GM23338 (cell line): ENCODE measurements at regions not wholly inside any gene's neighbourhood (a gene's known extent, or its start where the extent isn't known, plus 50 kb on each side); places are given as distances from the start of the nearest gene placed in this dataset.

Experiments used
- ATAC-seq: fragments of 200-7000 bp; cut with Tn5 transposase; 3 replicates; pipeline ENCODE4 v1.9.1; 2020
- DNase-seq: peaks from one replicate; pipeline ENCODE4 v3.0.0-alpha.2; 2015; ENCODE audit warnings: low spot score
- H2AFZ ChIP-seq: fragments of 200-600 bp; sonication (generic); 2 replicates; pipeline ENCODE4 v1.8.0; 2016; ENCODE audit warnings: antibody characterized with exemption, mild to moderate bottlenecking, moderate library complexity
- H3F3A ChIP-seq: fragments of 200-600 bp; sonication (generic); replicated peaks from 2 replicates; pipeline ENCODE4 v1.8.0; 2017; ENCODE audit warnings: antibody characterized with exemption, mixed run types, low read depth
- H3K27ac ChIP-seq: fragments of 200-600 bp; sonication (generic); 2 replicates; pipeline ENCODE4 v1.6.1; 2016; ENCODE audit warnings: low read depth
- H3K27me3 ChIP-seq: fragments of 200-600 bp; sonication (generic); 2 replicates; pipeline ENCODE4 v1.8.0; 2016; ENCODE audit warnings: mild to moderate bottlenecking, mixed run types, moderate library complexity; ENCODE audit not compliant: insufficient read depth
- H3K36me3 ChIP-seq: fragments of 200-600 bp; sonication (generic); 2 replicates; pipeline ENCODE4 v1.8.0; 2016; ENCODE audit warnings: mild to moderate bottlenecking; ENCODE audit not compliant: insufficient read depth
- H3K4me1 ChIP-seq: fragments of 200-600 bp; sonication (generic); 2 replicates; pipeline ENCODE4 v1.8.0; 2016; ENCODE audit warnings: mild to moderate bottlenecking, moderate library complexity; ENCODE audit not compliant: insufficient read depth
- H3K4me2 ChIP-seq: fragments of 200-600 bp; sonication (generic); 2 replicates; pipeline ENCODE4 v1.7.1; 2017; ENCODE audit warnings: mixed run types
- H3K4me3 ChIP-seq: fragments of 200-600 bp; sonication (generic); 2 replicates; pipeline ENCODE4 v1.6.1; 2016; ENCODE audit warnings: mixed run types
- H3K79me2 ChIP-seq: fragments of 200-600 bp; sonication (generic); replicated peaks from 2 replicates; pipeline ENCODE4 v1.8.0; 2017; ENCODE audit warnings: mild to moderate bottlenecking; ENCODE audit not compliant: insufficient read depth
- H3K9me2 ChIP-seq: fragments of 200-600 bp; sonication (generic); 2 replicates; pipeline ENCODE4 v1.8.0; 2017; ENCODE audit not compliant: insufficient read depth
- H4K20me1 ChIP-seq: fragments of 200-600 bp; sonication (generic); replicated peaks from 2 replicates; pipeline ENCODE4 v1.8.0; 2017; ENCODE audit warnings: mild to moderate bottlenecking; ENCODE audit not compliant: insufficient read depth
- H3K27ac Mint-ChIP-seq: 2 replicates; pipeline ENCODE4 v1.8.0; 2020; ENCODE audit warnings: inconsistent platforms, mild to moderate bottlenecking, moderate library complexity, mixed read lengths
- H3K27me3 Mint-ChIP-seq: 3 replicates; pipeline ENCODE4 v1.8.0; 2022; ENCODE audit warnings: low read depth, mild to moderate bottlenecking, moderate library complexity, mixed read lengths, inconsistent platforms; ENCODE audit not compliant: insufficient read depth, poor library complexity
- H3K36me3 Mint-ChIP-seq: 3 replicates; pipeline ENCODE4 v1.8.0; 2021; ENCODE audit warnings: low read depth, mild to moderate bottlenecking, inconsistent platforms, moderate library complexity, mixed read lengths
- H3K4me1 Mint-ChIP-seq: 3 replicates; pipeline ENCODE4 v1.8.0; 2020; ENCODE audit warnings: mild to moderate bottlenecking, inconsistent platforms, mixed read lengths
- H3K4me3 Mint-ChIP-seq: 3 replicates; pipeline ENCODE4 v1.8.0; 2021; ENCODE audit warnings: moderate library complexity, mild to moderate bottlenecking, inconsistent platforms, mixed read lengths
- H3K9me3 Mint-ChIP-seq: 3 replicates; pipeline ENCODE4 v1.8.0; 2020; ENCODE audit warnings: moderate library complexity, mild to moderate bottlenecking, inconsistent platforms, mixed read lengths
- CTCF ChIP-seq, 2 experiments: fragments of 200-600 bp in 1 of 2; sonication (generic) in 1 of 2; conservative IDR thresholded peaks; 2 replicates each; pipeline versions ENCODE4 v1.5.1 to v1.6.1; 2016 to 2017; ENCODE audit warnings: antibody characterized with exemption in 2 of 2, low read depth in 2 of 2, mild to moderate bottlenecking in 2 of 2, moderate library complexity in 1 of 2
- ETS1 ChIP-seq: IDR thresholded peaks from 2 replicates; pipeline ENCODE4 v1.6.1; 2016; ENCODE audit warnings: antibody characterized with exemption
- EZH2 ChIP-seq: fragments of 200-600 bp; sonication (generic); IDR thresholded peaks from one replicate; pipeline ENCODE4 v1.8.0; 2017; ENCODE audit warnings: antibody characterized with exemption, mild to moderate bottlenecking, low read depth; ENCODE audit not compliant: unreplicated experiment
- JUNB ChIP-seq: IDR thresholded peaks from one replicate; pipeline ENCODE4 v1.6.1; 2016; ENCODE audit warnings: antibody characterized with exemption; ENCODE audit not compliant: unreplicated experiment
- NANOG ChIP-seq: IDR thresholded peaks from 2 replicates; pipeline ENCODE4 v1.6.1; 2016; ENCODE audit warnings: antibody characterized with exemption, borderline replicate concordance
- POLR2AphosphoS5 ChIP-seq: IDR thresholded peaks from 2 replicates; pipeline ENCODE4 v1.6.1; 2016; ENCODE audit warnings: antibody characterized with exemption, low read depth
- REST ChIP-seq: IDR thresholded peaks from one replicate; pipeline ENCODE4 v1.6.1; 2018; ENCODE audit warnings: antibody characterized with exemption; ENCODE audit not compliant: unreplicated experiment
- STAT1 ChIP-seq: IDR thresholded peaks from one replicate; pipeline ENCODE4 v1.6.1; 2016; ENCODE audit warnings: antibody characterized with exemption; ENCODE audit not compliant: unreplicated experiment
- ZNF114 ChIP-seq: fragments of 250-450 bp; sonication (Bioruptor Pico); IDR thresholded peaks from 2 replicates; pipeline ENCODE4 v1.5.0; 2020; ENCODE audit warnings: mild to moderate bottlenecking, moderate library complexity
- ZNF462 ChIP-seq: fragments of 250-450 bp; sonication (Bioruptor Pico); IDR thresholded peaks from 2 replicates; pipeline ENCODE4 v1.5.0; 2020; ENCODE audit warnings: mild to moderate bottlenecking, moderate library complexity

GRCh38 chr9:80144856-80145255, 573.1 kb downstream of the TLE4 start:
- H3K27me3 ChIP-seq = no peaks in the 10 kb centered on the region
- Mint-ChIP-seq H3K9me3 (peaks cover 3% of the 10 kb centered on the region; the same call in 2 of the 3 replicates), H3K36me3 (peaks cover 4% of the 10 kb centered on the region; the same call in 1 of the 3 replicates), H3K27me3 (peaks cover 2% of the 10 kb centered on the region), H3K4me1 (peaks cover 7% of the 10 kb centered on the region), H3K4me3 (no peak overlapping the region), H3K27ac (no peak overlapping the region)
- DNase-seq = no peak
- H3K4me2 ChIP-seq = no peak overlapping the region
- no peaks in the 10 kb centered on the region for H3K9me2 ChIP-seq
- no peak for ATAC-seq
- no peaks in the 10 kb centered on the region for H3K36me3 ChIP-seq
- no peak overlapping the region for H2AFZ ChIP-seq
- H4K20me1 ChIP-seq = no peaks in the 10 kb centered on the region
- H3K4me1 ChIP-seq = 0 out of 2 replicates have a peak, but pooled peaks cover 5% of the 10 kb centered on the region
- no peak overlapping the region for H3K27ac ChIP-seq
- TF ChIP-seq ZNF114 (CRISPR knock-in tag) (no peak), CTCF (conservative IDR thresholded peaks at IDR 0.05; ENCODE audit: low read depth in 2 of 2) (no peak)
- no peaks in the 10 kb centered on the region for H3K79me2 ChIP-seq
- H3K4me3 ChIP-seq = no peak overlapping the region
- H3F3A ChIP-seq = no peaks in the 10 kb centered on the region

- DNase-seq = no peak
- no peaks in the 10 kb centered on the region for H3K36me3 Mint-ChIP-seq
- no peaks in the 10 kb centered on the region; the same call in 2 of the 3 replicates for H3K9me3 Mint-ChIP-seq
- Histone ChIP-seq H3F3A (no peaks in the 10 kb centered on the region), H3K36me3 (no peaks in the 10 kb centered on the region), H3K4me1 (0 out of 2 replicates have a peak, but pooled peaks cover 5% of the 10 kb centered on the region), H3K27ac (no peak overlapping the region), H3K9me2 (no peaks in the 10 kb centered on the region), H3K4me2 (no peak overlapping the region), H3K79me2 (no peaks in the 10 kb centered on the region), H3K4me3 (no peak overlapping the region), H3K27me3 (no peaks in the 10 kb centered on the region), H2AFZ (no peak overlapping the region), H4K20me1 (no peaks in the 10 kb centered on the region)
- H3K4me1 Mint-ChIP-seq = peaks cover 7% of the 10 kb centered on the region
- no peak overlapping the region for H3K27ac Mint-ChIP-seq
- H3K4me3 Mint-ChIP-seq = no peak overlapping the region
- H3K27me3 Mint-ChIP-seq = peaks cover 2% of the 10 kb centered on the region
- ATAC-seq = no peak
- TF ChIP-seq EZH2 = no peak
- no peak for TF ChIP-seq POLR2AphosphoS5
- no peak for TF ChIP-seq ZNF114 (CRISPR knock-in tag)
- TF ChIP-seq STAT1 = no peak
- TF ChIP-seq JUNB = no peak
- TF ChIP-seq ZNF462 = no peak
- TF ChIP-seq ETS1 = no peak
- TF ChIP-seq NANOG = no peak
- no peak for TF ChIP-seq REST
Observed at GRCh38 chr9:80144406-80144805, 572.6 kb downstream of the TLE4 start.
